ENCODE measurements at regions not wholly inside any gene's neighbourhood (a gene's known extent, or its start where the extent isn't known, plus 50 kb on each side); places are given as distances from the start of the nearest gene placed in this dataset.

GRCh38 chr3:168307893-168308292, 212.2 kb upstream of the GOLIM4 start:
- Mint-ChIP-seq H3K27ac (no peak overlapping the region), H3K4me1 (ENCODE audit: low read depth) (no peaks in the 10 kb centered on the region), H3K36me3 (ENCODE audit: low read depth) (no peaks in the 10 kb centered on the region), H3K4me3 (no peak overlapping the region), H3K27me3 (no peaks in the 10 kb centered on the region), H3K9me3 (peaks cover 10% of the 10 kb centered on the region)
- no peak for TF ChIP-seq CTCF (IDR thresholded peaks at IDR 0.05)
- POLR2A ChIA-PET: no interaction called here
- intact Hi-C loops (cut with micrococcal nuclease): no loop called here
- DNase-seq (no peak), ATAC-seq (no peak)
- CTCF ChIA-PET: interaction anchor here (0.9 kb wide), 1 partner anchor 539 kb away, joined by 3 read pairs; no protein-coding TSS in a partner anchor

DNA sequence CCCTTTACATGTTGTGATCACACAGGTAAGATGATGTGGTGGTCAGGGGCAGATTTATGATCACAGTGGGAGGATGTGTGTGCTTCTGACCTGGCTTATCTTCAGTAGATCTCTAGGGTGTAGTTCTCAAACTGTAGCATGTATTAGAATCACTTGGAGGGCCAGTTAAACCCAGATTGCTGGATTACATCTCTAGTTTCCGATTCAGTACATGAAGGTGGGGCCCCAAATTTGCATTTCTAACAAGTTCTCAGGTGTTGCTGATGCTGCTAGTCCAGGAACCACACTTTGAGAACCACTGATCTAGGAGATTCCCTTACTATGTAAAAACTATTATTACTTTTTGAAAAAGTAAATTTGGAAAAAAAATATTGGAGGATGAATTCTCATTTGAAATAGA, 199.3 kb upstream of the GOLIM4 start:
- DNase-seq (no peak), ATAC-seq (no peak)
- ChIA-PET POLR2A (no interaction called here), CTCF (no interaction called here)
- Mint-ChIP-seq H3K36me3 (ENCODE audit: low read depth) (no peaks in the 10 kb centered on the region), H3K27me3 (no peaks in the 10 kb centered on the region), H3K4me3 (no peak overlapping the region), H3K27ac (no peak overlapping the region), H3K9me3 (no peaks in the 10 kb centered on the region), H3K4me1 (ENCODE audit: low read depth) (no peaks in the 10 kb centered on the region)
- intact Hi-C loops (cut with micrococcal nuclease): no loop called here
- no peak for TF ChIP-seq CTCF (IDR thresholded peaks at IDR 0.05)

DNA sequence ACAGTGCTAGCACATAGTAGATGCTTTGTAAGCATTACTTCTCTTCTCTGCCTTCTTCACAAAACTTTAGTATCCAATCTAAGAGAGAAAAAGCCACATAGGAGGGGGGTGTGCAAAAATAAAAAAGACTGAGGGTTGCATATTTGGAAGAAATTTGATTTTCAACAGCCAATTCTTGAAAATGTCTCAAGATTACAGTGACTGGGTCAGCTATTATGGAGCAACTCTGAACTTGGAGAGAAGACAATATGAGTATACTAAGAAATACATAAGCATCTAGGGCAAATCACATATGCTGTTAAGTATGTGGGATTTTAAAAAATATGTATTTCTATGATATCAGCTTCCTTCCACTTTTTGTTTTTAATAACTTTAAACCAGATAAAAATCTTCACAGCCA, 196.6 kb upstream of the GOLIM4 start:
- H3K9me3 Mint-ChIP-seq: no peaks in the 10 kb centered on the region
- no peaks in the 10 kb centered on the region for H3K36me3 Mint-ChIP-seq (ENCODE audit: low read depth)
- no peaks in the 10 kb centered on the region for H3K27me3 Mint-ChIP-seq
- ATAC-seq (no peak), DNase-seq (no peak)
- no peaks in the 10 kb centered on the region for H3K4me1 Mint-ChIP-seq (ENCODE audit: low read depth)
- CTCF ChIA-PET: no interaction called here
- POLR2A ChIA-PET: no interaction called here
- TF ChIP-seq CTCF (IDR thresholded peaks at IDR 0.05): no peak
- no peak overlapping the region for H3K27ac Mint-ChIP-seq
- H3K4me3 Mint-ChIP-seq: no peak overlapping the region
- intact Hi-C loops (cut with micrococcal nuclease): no loop called here

DNA sequence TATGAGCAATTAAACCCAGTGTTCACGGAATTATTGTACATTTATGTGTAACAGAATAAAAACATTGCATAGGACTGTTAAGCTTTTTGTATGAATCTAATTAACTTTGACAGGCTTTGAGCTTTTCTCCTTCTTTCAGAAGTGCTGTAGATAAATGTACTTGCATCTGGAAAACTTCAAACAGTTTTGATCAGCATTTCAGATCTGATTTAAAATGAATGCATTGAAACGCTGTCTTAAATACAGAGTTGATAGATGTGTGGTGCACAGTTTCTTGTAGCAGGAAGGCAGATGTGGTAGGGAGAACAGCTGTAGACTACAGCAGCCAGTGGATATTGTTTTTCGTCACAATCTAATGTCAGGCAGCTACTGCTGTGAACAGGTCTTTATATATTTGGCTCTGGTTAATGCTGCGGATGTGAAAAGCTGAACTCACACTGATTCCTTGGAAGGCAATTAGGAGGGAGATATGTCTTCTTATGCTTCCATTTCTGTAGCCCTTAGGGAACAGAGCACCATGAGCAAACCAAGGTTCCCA, 193.8 kb upstream of the GOLIM4 start:
- H3K27me3 Mint-ChIP-seq: no peaks in the 10 kb centered on the region

More for the DNA sequence above, 193.8 kb upstream of the GOLIM4 start:
- intact Hi-C loops (cut with micrococcal nuclease): no loop called here
- Mint-ChIP-seq H3K9me3 (no peaks in the 10 kb centered on the region), H3K4me1 (ENCODE audit: low read depth) (no peaks in the 10 kb centered on the region), H3K4me3 (no peak overlapping the region), H3K36me3 (ENCODE audit: low read depth) (no peaks in the 10 kb centered on the region), H3K27ac (no peak overlapping the region)
- DNase-seq (no peak), ATAC-seq (no peak)
- no peak for TF ChIP-seq CTCF (IDR thresholded peaks at IDR 0.05)
- ChIA-PET POLR2A (no interaction called here), CTCF (no interaction called here)

Data from activated CD8-positive, alpha-beta T cell treated with anti-CD3 and anti-CD28 coated beads for 36 hours (primary cell).